ENCODE measurements at regions not wholly inside any gene's neighbourhood (a gene's known extent, or its start where the extent isn't known, plus 50 kb on each side); places are given as distances from the start of the nearest gene placed in this dataset.

DNA sequence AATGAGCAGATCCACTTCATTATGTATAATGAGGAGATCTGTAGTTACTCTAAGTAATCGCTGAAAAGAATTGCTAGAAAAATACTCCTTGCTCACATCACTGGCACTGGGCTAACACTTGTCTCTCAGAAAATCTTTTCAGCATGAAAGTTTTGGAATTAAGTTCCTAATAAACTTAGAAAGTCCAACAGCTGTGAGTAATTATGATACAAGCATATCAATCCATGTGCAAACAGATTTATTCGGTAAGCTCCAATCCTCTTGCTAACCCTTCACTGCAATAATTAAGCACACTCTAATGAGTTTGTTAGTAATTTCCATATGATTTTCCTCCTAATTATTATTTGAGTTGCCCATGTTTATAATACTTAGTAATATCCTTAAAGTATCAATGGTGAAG lies 652.6 kb upstream of the WWC1 start (continued):
- TF ChIP-seq, protein P1, sequence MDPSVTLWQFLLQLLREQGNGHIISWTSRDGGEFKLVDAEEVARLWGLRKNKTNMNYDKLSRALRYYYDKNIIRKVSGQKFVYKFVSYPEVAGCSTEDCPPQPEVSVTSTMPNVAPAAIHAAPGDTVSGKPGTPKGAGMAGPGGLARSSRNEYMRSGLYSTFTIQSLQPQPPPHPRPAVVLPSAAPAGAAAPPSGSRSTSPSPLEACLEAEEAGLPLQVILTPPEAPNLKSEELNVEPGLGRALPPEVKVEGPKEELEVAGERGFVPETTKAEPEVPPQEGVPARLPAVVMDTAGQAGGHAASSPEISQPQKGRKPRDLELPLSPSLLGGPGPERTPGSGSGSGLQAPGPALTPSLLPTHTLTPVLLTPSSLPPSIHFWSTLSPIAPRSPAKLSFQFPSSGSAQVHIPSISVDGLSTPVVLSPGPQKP (IDR thresholded peaks at IDR 0.05; ENCODE audit: low read depth, low read length): no peak
- TF ChIP-seq TBL1XR1 (IDR thresholded peaks at IDR 0.05; ENCODE audit: low read depth, low read length) (no peak), HDAC2 (IDR thresholded peaks at IDR 0.05) (no peak), HDAC6 (IDR thresholded peaks at IDR 0.05; ENCODE audit: unreplicated experiment) (no peak)

- no peaks in the 10 kb centered on the region for H3K9me3 ChIP-seq (replicated peaks; ENCODE audit: control insufficient read depth, insufficient read depth, low read length)
- CTCF ChIA-PET: interaction anchor here (0.8 to 1.0 kb wide), 3 partner anchors 11 to 1640 kb away, joined by 3 read pairs; no protein-coding TSS in a partner anchor
- intact Hi-C loops (cut with micrococcal nuclease; ENCODE audit: unreplicated experiment) (no loop called here), in situ Hi-C loops (cut with MboI) (no loop called here)
- H3K4me1 ChIP-seq (ENCODE audit: control insufficient read depth, insufficient read depth, low read length): no peaks in the 10 kb centered on the region
- no peaks in the 10 kb centered on the region for H3K27me3 ChIP-seq (replicated peaks in 1 of 2; ENCODE audit: control insufficient read depth in 2 of 2, insufficient read depth in 2 of 2, low read length in 1 of 2)
- SMC1A ChIA-PET (ENCODE audit: uncharacterized antibody, unreplicated experiment): interaction anchor here (0.9 kb wide), 1 partner anchor 171 kb away, joined by 3 read pairs; no protein-coding TSS in a partner anchor
- RAD21 ChIA-PET (ENCODE audit: unreplicated experiment): no interaction called here
- no peak overlapping the region for H2AFZ ChIP-seq (ENCODE audit: control insufficient read depth, low read depth, low read length)
- no peak overlapping the region for H3K4me2 ChIP-seq (ENCODE audit: control insufficient read depth, insufficient read depth)
- TF ChIP-seq FOS (IDR thresholded peaks at IDR 0.05; ENCODE audit: borderline replicate concordance, extremely low read depth, insufficient read length): no peak
- TF ChIP-seq POLR2AphosphoS5 (IDR thresholded peaks at IDR 0.05; ENCODE audit: low read length): no peak
- no peak for TF ChIP-seq RFX5 (IDR thresholded peaks at IDR 0.05; ENCODE audit: low read depth, low read length)
- TF ChIP-seq, protein P2, sequence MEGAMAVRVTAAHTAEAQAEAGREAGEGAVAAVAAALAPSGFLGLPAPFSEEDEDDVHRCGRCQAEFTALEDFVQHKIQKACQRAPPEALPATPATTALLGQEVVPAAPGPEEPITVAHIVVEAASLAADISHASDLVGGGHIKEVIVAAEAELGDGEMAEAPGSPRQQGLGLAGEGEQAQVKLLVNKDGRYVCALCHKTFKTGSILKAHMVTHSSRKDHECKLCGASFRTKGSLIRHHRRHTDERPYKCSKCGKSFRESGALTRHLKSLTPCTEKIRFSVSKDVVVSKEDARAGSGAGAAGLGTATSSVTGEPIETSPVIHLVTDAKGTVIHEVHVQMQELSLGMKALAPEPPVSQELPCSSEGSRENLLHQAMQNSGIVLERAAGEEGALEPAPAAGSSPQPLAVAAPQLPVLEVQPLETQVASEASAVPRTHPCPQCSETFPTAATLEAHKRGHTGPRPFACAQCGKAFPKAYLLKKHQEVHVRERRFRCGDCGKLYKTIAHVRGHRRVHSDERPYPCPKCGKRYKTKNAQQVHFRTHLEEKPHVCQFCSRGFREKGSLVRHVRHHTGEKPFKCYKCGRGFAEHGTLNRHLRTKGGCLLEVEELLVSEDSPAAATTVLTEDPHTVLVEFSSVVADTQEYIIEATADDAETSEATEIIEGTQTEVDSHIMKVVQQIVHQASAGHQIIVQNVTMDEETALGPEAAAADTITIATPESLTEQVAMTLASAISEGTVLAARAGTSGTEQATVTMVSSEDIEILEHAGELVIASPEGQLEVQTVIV (IDR thresholded peaks at IDR 0.05; ENCODE audit: borderline replicate concordance, partially characterized antibody): no peak
- no peak for TF ChIP-seq JUND (IDR thresholded peaks at IDR 0.05; ENCODE audit: low read depth, low read length)
- TF ChIP-seq MYB (IDR thresholded peaks at IDR 0.05; ENCODE audit: borderline replicate concordance, low read depth, low read length): no peak
- no peak for DNase-seq (ENCODE audit: low read depth, low spot score)
- H3K27ac ChIP-seq (ENCODE audit: control insufficient read depth, insufficient read depth): no peak overlapping the region
- no peaks in the 10 kb centered on the region for H4K20me1 ChIP-seq (ENCODE audit: control insufficient read depth, insufficient read depth)
- no TSS peak for BruUV-seq (replicated peaks)
- H3K36me3 ChIP-seq (ENCODE audit: control insufficient read depth in 2 of 2, insufficient read depth in 2 of 2, low read length in 1 of 2): no peaks in the 10 kb centered on the region
- no peak for ATAC-seq
- FAIRE-seq: no peak
- H3K79me2 ChIP-seq (ENCODE audit: control insufficient read depth, insufficient read depth, low read length): no peaks in the 10 kb centered on the region
- no peak overlapping the region for H3K4me3 ChIP-seq
- POLR2A ChIA-PET: no interaction called here
- 0% methylated on average over 1 of the region's 1 CpG for WGBS (ENCODE audit: insufficient coverage, insufficient replicate concordance, low lambda C conversion rate, missing lambda C conversion rate)
- H3K9ac ChIP-seq (ENCODE audit: control insufficient read depth, insufficient read depth, low read length): no peak overlapping the region
Observed at GRCh38 chr5:167639273-167639672, 652.2 kb upstream of the WWC1 start.

Data from GM12878 (cell line).